ENCODE measurements at regions not wholly inside any gene's neighbourhood (a gene's known extent, or its start where the extent isn't known, plus 50 kb on each side); places are given as distances from the start of the nearest gene placed in this dataset.
"Not testable (repeated sequence)": the region's sequence is repeated elsewhere in the genome, so short reads cannot be mapped to it uniquely, and the experiment has no call there.

DNA sequence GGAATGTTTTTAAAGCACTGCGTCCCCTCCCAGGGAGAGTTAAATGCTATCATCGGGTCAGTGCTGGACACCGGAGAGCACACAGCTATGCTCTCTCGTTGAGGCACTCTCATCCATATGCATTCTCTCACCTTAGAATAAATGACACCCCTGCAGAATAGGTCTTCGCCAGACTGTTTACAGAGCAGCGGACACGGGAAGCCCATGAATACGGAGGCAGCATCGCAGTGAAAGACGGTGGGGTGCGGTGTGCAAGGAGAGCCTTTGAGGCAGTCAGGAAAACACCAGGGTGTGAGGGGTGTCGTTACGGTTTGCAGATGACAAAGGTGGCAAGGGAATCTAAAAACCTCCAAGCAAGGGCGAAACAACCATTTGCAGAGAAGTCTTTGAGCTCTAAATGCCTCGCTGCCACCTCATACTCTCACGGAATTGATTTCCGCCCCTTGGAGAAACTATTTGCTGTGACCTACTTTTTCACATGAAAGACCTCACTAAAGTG, 169.2 kb upstream of the FHL2 start:
- DNase-seq, result no peak

DNA sequence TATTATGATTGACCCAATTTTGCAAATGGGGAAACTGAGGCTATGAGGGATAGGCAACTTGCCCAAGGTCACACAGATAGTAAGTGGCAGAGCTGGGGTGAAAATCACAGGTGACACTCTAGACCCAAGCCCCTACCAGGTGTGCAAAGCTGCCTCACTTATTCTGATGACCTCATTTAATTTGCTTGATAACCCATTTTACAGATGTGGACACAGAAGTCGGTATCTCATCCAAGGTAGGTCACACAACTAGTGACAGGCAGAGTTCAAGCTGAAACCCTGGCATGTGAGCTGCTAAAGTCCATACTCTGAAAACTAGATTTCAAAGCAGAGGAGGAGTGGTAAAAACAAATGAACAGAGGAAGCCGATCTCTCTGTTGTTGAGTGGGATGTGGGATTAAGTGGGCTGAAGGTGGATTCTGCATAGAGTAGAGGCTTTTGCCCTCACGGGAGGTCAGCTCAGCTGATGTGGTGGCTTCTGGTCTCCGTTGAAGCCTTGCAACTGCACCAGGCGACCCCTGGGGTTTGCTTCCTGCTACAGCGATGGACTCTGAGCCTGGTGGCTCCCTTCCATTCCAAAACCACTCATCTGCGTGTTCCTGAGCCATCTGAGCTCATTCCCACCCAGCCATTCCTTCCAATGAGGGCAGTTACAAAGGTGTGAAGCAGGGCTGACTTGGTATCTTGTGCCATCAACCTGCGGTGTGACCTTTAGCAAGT, 164.3 kb upstream of the FHL2 start:
- DNase-seq, result no peak

DNA sequence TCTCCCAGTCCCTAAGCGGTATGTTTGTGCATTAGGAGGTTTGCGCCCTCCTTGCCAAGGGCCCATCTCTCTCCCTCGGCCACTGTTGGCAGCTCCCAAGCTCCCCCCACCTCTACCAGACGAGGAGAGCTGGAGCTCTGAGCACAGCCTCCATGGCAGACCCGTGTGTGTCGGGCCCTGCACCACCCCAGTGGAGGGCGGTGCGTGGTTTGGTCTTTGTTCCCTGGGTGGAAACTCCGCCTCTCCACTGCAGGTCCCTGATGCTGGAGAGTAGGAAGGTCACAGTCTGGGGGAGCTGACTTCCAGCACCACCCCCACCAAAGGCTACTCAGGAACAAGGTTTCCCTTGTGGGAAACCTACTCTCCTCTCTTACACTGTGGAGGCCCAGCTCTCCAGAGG, 162.6 kb upstream of the FHL2 start:
- DNase-seq, result no peak

DNA sequence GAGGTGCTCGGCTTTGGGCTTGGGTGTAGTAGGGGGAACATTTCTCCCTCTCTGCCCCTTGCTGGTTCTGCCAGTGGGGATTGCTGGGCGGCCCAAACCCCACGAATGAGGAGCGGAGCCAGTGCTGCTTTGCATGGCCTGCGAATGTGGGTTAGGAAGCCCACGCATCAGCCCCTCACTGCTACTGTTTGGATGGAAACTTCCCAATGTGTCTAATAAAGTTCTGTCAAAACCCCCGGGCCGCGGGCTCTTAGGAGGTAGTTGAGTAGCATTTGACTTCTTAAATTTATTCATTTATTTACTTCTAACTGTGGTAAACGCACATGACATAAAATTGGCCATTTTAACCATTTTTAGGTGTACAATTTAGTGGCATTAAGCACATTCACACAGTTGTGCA, 161.3 kb upstream of the FHL2 start:
- no peak for DNase-seq

DNA sequence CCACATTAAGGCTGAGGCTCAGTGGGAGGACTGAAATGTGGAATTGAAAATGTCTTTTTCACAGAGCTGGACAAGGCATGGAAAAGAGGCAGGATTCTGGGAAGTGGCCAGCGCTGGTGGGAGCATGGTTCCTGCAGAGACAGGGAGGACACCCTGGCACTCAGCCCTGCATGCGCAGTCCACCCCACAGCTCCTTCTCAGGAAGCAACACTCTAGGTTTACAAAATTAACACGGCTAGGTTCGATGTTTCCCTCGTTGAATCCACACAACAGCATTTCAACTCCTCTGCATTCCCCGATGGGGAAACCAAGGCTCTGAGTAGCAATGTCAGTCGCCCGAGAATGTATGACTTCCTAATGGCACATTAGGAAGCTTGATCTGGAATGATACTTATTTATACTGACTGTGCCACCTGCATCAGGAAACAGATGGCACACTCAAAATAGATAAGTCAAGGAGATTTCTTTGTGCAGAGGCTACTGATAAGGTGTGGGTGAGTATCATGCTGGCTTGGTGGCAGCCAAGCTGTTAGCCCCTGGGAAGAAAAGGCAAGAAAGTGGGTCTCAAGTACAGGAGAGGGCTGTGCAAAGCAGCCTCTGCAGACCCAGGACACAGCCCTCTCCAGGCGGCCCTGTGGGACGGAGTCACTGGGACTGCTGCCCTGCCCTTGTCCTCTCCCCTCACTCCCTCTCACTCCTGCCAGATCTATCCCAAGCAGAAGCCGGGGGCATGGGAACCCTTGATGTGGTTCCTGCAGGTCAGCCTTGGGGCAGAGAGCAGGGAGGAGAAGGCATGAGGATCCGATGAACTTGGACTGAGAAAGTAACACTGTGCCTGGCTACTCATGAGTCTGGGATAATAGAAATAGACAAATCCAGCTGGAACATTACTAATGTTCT, 158.4 kb upstream of the FHL2 start:
- DNase-seq, result no peak

DNA sequence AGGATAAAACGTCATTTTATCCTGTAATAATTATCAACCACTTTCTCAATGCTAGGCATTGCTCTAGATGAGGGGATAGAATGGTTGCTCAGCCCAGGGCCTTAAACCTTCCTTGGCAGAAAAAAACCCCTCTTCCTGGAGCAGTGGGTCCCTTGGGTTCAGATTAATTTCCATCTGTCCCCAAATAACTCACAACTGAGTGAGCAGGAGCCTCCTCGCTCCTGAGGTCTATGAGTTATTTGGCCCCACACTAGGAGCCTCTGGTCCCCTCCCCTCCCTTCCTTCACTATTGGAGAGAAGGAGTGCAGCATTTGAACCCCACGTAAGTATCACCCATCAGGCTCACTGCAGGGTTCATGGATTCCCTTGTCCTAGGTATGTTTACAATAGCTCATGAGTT, 157.5 kb upstream of the FHL2 start:
- no peak for DNase-seq

DNA sequence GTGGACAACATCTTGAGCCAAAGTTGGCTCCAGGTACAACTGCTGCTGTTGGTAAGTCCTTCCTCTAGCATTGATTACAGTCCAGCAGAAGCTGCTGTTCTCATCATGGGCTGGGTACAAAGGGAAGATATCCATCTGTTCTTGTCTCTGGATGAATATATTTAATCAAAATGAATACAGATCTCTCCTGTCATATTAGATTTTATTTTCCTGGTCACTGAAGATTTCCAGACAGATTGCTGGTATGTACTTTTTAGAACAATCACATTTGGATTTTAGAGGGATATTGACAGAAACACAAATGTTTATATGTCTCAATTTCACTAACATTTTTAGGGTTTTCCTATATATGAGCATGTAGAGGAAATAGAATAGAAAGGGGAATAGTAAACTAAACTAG, 155.4 kb upstream of the FHL2 start:
- DNase-seq, result no peak

DNA sequence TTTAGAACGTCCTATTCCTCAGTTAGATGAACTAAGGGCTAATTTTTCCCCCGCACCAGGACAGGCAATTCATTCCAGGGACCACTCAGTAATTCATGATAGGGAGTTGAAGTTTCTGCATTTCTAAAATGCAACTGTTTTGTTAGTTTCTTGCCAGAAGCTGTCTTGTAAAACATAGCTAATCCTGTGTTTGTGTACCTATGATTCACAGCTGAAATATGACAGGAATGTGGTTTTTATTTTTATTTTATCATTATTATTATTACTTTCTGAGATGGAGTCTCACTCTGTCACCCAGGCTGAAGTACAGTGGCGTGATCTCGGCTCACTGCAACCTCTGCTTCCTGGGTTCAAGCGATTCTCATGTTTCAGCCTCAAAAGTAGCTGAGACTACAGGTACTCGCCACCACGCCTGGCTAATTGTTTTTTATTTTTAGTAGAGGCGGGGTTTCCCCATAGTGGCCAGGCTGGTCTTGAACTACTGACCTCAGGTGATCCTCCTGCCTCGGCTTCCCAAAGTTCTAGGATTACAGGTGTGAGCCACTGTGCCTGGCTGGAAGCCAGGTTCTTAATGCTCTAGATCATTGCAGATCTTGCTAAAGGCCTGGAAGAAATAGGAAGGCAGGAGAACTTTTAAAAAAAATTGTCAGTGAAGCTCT, 154.8 kb upstream of the FHL2 start:
- no peak for DNase-seq

DNA sequence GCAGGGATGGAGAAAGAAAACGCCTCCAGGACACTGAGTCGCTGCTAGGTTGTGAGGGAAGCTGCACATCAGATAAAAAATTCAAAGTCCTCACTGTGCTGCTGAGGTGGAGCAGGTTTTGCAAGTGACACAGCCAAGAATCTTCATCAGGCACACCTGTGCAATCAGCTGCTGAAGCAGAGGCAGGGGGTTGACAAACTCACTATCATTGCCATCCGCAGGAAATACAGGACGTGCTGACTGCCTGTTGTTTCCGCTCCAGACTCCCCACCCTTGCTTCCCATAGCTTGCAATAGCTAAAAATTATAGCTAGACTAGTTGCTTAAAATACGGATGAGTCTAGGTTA, 147.8 kb upstream of the FHL2 start:
- no peak for DNase-seq

DNA sequence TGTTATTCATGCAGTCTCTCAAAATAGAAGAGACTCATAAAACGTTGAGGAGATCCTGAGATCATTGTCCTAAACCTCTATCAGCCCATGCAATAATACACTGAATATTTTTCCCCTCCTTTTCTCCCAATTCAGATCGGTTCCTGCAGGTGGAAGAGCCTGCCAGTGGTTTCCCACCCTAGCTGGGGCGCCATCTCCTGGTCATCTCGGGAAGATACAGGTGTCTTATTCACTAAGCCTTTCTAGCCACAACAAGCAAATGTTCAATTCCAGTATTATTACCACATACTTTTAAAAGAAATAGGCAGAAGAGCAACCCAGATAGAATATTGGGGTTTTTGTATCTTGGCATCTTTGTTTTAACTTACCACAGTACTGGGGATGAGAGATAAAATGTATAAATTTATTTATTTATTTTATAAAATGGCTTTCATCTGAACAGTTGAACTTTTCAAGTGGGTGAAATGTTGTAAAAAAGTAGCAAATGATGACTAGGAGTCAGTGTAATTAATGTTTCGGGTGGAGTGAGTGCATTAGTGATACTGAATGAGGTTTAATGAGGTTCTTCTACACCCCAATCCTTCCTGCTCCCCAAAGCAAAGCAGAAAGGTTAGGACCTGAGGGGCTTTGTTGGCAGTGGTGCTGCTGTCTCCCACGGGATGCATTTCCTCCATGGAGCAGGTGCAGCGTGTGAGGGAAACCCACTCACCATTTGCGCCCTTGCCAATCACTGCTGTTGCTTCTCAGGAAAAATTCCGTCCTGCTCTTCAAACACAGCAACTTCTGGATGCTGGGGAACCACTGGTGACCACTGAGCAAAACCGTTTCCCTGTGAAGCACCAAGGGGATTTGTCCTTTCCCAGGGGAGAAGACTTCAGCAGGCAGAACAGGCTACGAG, 147.1 kb upstream of the FHL2 start:
- peak; percentile 24 to 57 (median 44) for DNase-seq

DNA sequence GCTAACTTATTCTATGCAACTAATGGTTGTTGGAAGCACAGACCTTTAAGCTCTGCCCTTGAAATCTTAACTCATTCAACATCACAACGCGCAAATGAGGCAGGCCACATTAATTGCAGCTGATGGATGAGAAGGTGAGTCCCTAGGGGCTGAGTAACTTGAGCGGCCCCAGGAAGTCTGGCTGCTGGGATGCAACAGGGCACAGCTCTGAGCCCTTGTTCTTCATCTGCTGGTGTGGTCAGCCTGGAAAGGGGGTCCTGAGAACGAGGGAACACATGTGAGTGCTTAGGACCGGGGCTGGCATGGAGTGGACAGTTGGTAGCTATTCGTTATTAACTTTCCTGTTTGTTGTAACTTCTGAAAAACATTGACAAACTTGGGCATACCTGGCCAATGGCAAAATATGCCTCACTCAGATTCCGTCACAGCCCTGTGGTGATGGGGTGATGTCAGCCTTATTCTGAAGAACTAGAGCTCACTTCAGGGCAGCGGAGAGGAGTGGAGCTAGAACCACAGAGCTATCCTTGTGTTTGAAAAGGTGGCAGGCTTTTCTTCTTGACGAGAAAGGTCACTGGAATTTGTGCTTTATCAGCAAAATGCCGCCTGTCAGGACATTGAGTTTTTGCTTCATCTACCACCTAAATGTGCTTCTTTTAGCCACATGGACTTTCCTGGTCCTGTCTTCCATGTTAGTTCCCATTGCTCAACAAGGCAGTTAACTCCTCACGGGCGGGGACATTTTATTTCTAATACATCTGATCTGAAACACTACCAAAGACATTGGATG, 145.9 kb upstream of the FHL2 start:
- no peak for DNase-seq

DNA sequence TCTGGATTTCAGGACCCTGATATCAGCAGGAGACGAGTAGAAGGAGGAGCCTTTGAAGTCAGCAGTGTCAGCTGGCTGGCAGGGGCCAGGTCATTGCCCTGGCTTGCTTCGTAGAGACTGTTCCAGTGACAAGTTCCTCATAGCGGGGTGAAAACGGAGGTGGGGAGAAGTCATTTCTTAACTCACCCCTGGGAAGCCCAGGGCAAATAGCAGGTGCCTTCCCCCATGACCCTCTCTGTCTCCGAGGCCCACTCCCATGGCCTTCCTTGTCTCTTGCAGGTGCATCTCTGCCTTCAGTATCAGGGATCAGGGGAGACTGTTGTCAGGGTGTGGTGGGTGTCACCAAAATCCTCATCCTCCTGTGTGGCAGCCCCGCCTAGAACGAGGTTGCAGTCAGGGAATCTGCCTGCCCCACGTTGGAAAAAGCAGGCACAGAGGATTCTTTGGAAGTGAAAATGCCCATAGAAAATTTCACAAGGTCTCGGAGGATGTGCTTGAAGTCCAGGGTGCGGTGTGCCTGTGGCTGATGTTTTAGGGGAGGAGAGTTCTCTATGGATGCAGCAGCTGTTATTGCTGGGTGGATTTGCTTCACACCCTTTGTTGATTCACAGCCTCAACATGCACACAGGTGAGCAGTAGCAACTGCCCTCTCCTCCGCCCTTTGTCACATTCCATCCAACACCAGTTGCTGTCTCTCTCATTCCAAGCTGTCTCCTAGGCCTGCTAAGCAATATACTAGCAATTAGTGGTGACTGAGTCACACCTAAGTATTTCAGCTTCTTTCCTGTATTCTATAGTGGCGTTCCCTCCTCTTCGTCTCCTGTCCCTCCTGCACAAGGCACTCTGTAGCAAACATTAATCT, 142.6 kb upstream of the FHL2 start:
- no peak for DNase-seq

DNA sequence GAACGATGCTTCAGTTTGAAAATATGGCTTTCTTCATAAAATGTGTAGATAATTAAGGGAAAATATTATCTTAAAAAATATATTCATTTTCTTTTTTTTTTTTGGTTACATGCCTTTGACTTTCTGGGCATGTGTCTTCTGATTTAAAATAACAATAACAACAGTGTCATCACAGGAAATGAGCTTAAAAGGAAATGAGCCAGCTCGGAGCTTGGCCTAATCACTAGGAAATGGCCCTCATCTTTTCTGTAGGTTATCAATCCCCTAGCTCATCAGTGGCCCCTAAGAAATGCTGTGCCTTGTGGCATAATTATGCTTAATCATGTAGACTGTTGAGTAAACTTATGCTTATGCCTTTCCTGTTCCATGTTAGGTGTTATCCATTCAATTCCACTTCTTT, 141.8 kb upstream of the FHL2 start:
- no peak for DNase-seq

DNA sequence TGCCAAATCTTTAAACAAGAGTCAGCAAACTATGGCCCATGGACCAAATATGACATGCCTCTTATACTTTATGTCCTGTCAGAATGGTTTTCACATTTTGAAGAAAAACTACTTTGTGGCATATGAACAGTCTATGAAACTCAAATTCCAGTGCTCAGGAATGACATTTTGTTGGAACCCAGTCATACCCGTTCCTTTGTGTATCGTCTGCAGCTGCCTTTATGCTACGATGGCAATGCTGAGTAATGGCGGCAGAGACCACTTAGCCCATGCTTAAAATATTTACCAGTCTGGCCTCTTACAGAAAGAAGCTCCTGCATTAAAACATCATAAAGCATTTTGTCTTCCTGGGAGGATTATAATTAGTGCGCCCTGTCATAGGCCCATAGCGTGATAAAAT, 140.5 kb upstream of the FHL2 start:
- DNase-seq, result no peak

DNA sequence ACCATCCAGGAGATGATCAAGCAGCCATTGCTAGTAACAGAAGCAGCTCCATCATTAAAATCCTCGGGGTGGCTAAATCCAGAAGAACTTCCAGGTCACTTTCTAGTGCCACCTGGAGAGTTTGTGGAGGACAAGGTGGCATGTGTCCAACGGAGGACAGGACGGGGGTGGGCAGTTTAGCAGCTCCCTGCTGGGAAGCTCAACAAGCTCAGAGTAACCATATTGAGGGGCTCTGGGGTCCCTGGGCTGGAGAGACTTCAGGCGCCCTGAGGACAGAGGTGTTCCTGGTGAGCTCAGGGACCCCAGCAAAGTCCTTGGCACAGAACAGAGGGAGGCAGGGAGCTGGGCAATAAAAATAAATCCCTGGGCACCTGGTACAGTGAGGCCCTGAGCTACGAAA, 140.0 kb upstream of the FHL2 start:
- DNase-seq, result no peak

DNA sequence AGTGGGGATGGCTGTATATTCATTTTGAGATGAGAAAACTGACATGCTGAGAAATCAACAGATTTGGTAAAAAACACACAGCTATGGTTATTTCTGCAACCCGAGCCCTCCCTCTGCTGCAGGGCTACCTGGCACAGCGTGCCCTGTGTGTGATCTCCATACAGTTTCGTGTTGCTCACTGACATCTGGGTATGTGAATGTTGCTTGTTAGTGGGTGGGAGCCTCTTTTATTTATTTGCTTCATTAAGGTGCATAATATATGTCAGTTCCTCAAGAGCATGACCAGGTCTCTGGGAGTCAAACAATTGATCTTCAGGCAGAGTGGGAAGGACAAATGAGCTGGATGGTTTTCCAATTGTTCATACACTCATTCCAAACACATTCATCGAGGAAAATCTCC, 139.1 kb upstream of the FHL2 start:
- DNase-seq, result no peak

DNA sequence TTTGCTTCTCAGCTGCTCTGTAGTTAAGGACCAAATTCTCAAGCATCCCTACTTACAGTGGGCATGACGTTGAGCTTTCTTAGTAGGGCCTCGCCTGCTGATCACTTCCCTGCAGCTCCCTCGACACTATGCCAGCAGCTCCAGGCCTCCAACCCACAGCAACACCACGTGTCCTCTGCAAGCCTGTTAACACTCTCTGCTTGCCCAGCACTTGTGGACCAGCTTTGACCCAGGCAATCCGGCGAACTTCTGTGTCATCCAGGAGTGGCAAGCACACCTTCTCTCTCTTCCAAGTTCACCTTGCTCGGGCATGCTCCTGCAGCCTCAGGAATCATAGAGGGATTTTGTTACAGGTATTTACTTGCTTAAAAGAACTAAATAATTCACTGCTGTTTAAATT, 138.6 kb upstream of the FHL2 start:
- DNase-seq, result no peak

DNA sequence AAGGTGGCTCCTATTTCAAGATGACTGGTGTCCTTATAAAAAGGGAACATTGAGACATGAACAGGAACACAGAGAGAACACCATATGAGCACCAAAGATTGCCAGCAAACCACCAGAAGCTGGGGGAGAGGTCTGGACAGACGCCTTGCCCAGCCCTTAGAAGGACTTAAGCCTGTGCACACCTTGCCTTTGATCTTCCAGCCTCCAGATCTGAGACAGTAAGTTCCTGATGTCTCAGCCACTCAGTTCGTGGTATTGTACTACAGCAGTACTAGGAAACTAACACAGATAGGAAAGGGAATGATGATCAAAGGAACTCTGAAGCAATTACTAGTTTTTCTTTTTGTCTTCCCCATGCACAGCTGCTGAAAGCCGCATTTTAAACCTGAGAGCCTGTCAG, 137.3 kb upstream of the FHL2 start:
- no peak for DNase-seq

DNA sequence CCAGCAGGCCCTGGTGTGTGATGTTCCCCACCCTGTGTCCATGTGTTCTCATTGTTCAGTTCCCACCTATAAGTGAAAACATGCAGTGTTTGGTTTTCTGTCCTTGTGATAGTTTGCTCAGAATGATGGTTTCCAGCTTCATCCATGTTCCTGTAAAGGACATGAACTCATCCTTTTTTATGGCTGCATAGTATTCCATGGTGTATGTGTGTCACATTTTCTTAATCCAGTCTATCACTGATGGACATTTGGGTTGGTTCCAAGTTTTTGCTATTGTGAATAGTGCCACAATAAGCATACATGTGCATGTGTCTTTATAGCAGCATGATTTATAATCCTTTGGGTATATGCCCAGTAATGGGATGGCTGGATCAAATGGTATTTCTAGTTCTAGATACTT, 130.4 kb upstream of the FHL2 start:
- DNase-seq, result not testable (repeated sequence)

DNA sequence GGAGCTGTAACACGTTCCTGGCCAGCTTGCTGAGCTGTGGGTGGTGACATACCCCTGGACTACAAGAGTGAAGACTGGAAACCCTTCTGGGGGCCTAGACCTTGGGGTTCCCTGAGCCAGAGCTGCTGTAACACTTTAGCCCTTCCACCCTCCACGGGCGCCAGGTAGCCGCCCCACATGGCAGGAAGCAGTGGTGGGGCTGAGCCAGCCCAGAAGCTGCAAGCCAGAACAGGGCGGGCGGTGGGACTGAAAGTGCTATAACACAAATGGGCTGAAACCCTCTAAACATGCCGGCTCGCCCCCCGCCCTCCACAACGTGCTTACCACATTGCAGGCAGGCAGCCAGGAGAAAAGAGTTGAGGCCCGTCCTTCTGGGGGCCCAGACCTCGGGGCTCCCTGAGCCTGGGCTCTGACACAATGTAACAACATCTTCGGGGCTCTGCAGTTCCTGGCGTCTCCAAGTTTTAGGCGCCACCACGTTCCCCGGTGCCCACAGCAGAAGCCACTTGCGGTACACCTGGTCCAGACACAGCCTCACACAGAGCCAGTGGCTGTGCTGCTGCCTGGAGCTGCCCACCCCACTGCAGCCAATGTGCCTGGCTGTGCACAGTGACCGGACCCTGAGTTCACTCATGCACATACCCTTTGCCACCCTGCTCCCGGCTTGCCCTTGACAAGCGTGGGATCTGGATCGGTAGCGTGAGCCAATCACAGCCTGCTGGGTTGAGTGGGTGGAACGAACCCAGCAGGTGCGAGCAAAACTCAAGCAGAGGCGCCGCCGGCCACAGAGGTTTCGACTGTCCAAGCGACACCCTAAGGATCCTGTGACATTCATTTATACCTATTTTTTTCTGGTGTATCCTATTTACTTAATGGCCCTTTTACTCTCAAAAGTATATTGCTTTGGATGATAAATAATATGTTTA, 127.4 kb upstream of the FHL2 start:
- no peak for DNase-seq

Measured in activated CD4-positive, CD25-positive, alpha-beta regulatory T cell (primary cell).